ENCODE measurements at regions not wholly inside any gene's neighbourhood (a gene's known extent, or its start where the extent isn't known, plus 50 kb on each side); places are given as distances from the start of the nearest gene placed in this dataset.

GRCh38 chr15:58288592-58288991, 143.2 kb upstream of the LIPC start:
- WGBS (ENCODE audit: insufficient coverage, insufficient replicate concordance, low lambda C conversion rate, missing lambda C conversion rate), result 50% methylated on average over 3 of the region's 3 CpGs
- no peak for FAIRE-seq

GRCh38 chr15:58291848-58292247, 139.9 kb upstream of the LIPC start:
- Histone ChIP-seq H3K27ac (ENCODE audit: control insufficient read depth, insufficient read depth) (no peak overlapping the region), H3K79me2 (ENCODE audit: control insufficient read depth, insufficient read depth, low read length) (no peaks in the 10 kb centered on the region), H4K20me1 (ENCODE audit: control insufficient read depth, insufficient read depth) (no peaks in the 10 kb centered on the region), H3K4me2 (ENCODE audit: control insufficient read depth, insufficient read depth) (no peak overlapping the region), H2AFZ (ENCODE audit: control insufficient read depth, low read depth, low read length) (no peak overlapping the region), H3K9ac (ENCODE audit: control insufficient read depth, insufficient read depth, low read length) (no peak overlapping the region), H3K27me3 (replicated peaks in 1 of 2; ENCODE audit: control insufficient read depth in 2 of 2, insufficient read depth in 2 of 2, low read length in 1 of 2) (no peaks in the 10 kb centered on the region), H3K9me3 (replicated peaks; ENCODE audit: control insufficient read depth, insufficient read depth, low read length) (peaks cover 5% of the 10 kb centered on the region; the same call in 2 of the 3 replicates), H3K4me3 (no peak overlapping the region), H3K4me1 (ENCODE audit: control insufficient read depth, insufficient read depth, low read length) (peaks cover 7% of the 10 kb centered on the region), H3K36me3 (ENCODE audit: control insufficient read depth in 2 of 2, insufficient read depth in 2 of 2, low read length in 1 of 2) (no peaks in the 10 kb centered on the region)
- TF ChIP-seq STAT1 (conservative IDR thresholded peaks at IDR 0.05) (no peak), BCLAF1 (IDR thresholded peaks at IDR 0.05) (no peak), RUNX3 (IDR thresholded peaks at IDR 0.05; ENCODE audit: low read length) (no peak), CREM (IDR thresholded peaks at IDR 0.05; ENCODE audit: low read depth) (no peak), POU2F2 (IDR thresholded peaks at IDR 0.05; ENCODE audit: borderline replicate concordance, low read depth, low read length) (no peak), PML (IDR thresholded peaks at IDR 0.05; ENCODE audit: low read length) (no peak), HCFC1 (IDR thresholded peaks at IDR 0.05; ENCODE audit: low read length) (no peak), HSF1 (IDR thresholded peaks at IDR 0.05; ENCODE audit: low read depth, low read length) (no peak), KDM1A (IDR thresholded peaks at IDR 0.05; ENCODE audit: borderline replicate concordance) (no peak), RAD51 (IDR thresholded peaks at IDR 0.05) (no peak)
- no peak for DNase-seq (ENCODE audit: low read depth, low spot score)
- ChIA-PET RAD21 (ENCODE audit: unreplicated experiment) (no interaction called here), CTCF (no interaction called here), SMC1A (ENCODE audit: uncharacterized antibody, unreplicated experiment) (no interaction called here), POLR2A (no interaction called here)
- intact Hi-C loops (cut with micrococcal nuclease; ENCODE audit: unreplicated experiment) (no loop called here), in situ Hi-C loops (cut with MboI) (no loop called here)
- no peak for ATAC-seq
- FAIRE-seq, result no peak
- BruUV-seq (replicated peaks), result no TSS peak

More at GRCh38 chr15:58288592-58288991, 143.2 kb upstream of the LIPC start:
- Histone ChIP-seq H3K9ac (ENCODE audit: control insufficient read depth, insufficient read depth, low read length) (no peak overlapping the region), H3K9me3 (replicated peaks; ENCODE audit: control insufficient read depth, insufficient read depth, low read length) (peaks cover 5% of the 10 kb centered on the region; the same call in 2 of the 3 replicates), H3K4me2 (ENCODE audit: control insufficient read depth, insufficient read depth) (no peak overlapping the region), H3K4me3 (no peak overlapping the region), H3K27me3 (replicated peaks in 1 of 2; ENCODE audit: control insufficient read depth in 2 of 2, insufficient read depth in 2 of 2, low read length in 1 of 2) (no peaks in the 10 kb centered on the region), H3K4me1 (ENCODE audit: control insufficient read depth, insufficient read depth, low read length) (peaks cover 7% of the 10 kb centered on the region; the same call in 1 of the 2 replicates), H2AFZ (ENCODE audit: control insufficient read depth, low read depth, low read length) (no peak overlapping the region), H3K27ac (ENCODE audit: control insufficient read depth, insufficient read depth) (no peak overlapping the region), H4K20me1 (ENCODE audit: control insufficient read depth, insufficient read depth) (no peaks in the 10 kb centered on the region), H3K79me2 (ENCODE audit: control insufficient read depth, insufficient read depth, low read length) (no peaks in the 10 kb centered on the region), H3K36me3 (ENCODE audit: control insufficient read depth in 2 of 2, insufficient read depth in 2 of 2, low read length in 1 of 2) (no peaks in the 10 kb centered on the region)
- intact Hi-C loops (cut with micrococcal nuclease; ENCODE audit: unreplicated experiment), result no loop called here
- ChIA-PET POLR2A (no interaction called here), SMC1A (ENCODE audit: uncharacterized antibody, unreplicated experiment) (no interaction called here), CTCF (no interaction called here), RAD21 (ENCODE audit: unreplicated experiment) (no interaction called here)
- no peak for ATAC-seq
- in situ Hi-C loops (cut with MboI), result no loop called here
- DNase-seq (ENCODE audit: low read depth, low spot score), result no peak
- TF ChIP-seq LARP7 (IDR thresholded peaks at IDR 0.05), result no peak
- TF ChIP-seq NBN (IDR thresholded peaks at IDR 0.05), result no peak
- no peak for TF ChIP-seq SREBF2 (IDR thresholded peaks at IDR 0.05; ENCODE audit: low read length)
- TF ChIP-seq KAT2A (conservative IDR thresholded peaks at IDR 0.05; ENCODE audit: control insufficient read depth, low read depth, low read length), result no peak
- TF ChIP-seq CREB1 (IDR thresholded peaks at IDR 0.05; ENCODE audit: low read depth), result no peak
- no peak for TF ChIP-seq ASH2L (IDR thresholded peaks at IDR 0.05; ENCODE audit: borderline replicate concordance, low read depth)
- no TSS peak for BruUV-seq (replicated peaks)
